Kidney epithelial cell (primary cell): ENCODE measurements at regions not wholly inside any gene's neighbourhood (a gene's known extent, or its start where the extent isn't known, plus 50 kb on each side); places are given as distances from the start of the nearest gene placed in this dataset.

ENCODE experiments used
- DNase-seq: peaks from one replicate; pipeline ENCODE4 v3.0.0-alpha.2; 2010; ENCODE audit warnings: low read depth
- H3K27me3 ChIP-seq: 2 replicates; pipeline ENCODE4 v1.6.0; 2011; ENCODE audit warnings: low read length; ENCODE audit not compliant: control insufficient read depth, insufficient read depth
- H3K36me3 ChIP-seq: 2 replicates; pipeline ENCODE4 v1.5.1; 2011; ENCODE audit warnings: low read length; ENCODE audit not compliant: control insufficient read depth, insufficient read depth
- H3K4me3 ChIP-seq: 2 replicates; pipeline ENCODE4 v1.5.1; 2011; ENCODE audit warnings: low read depth, mild to moderate bottlenecking, control low read depth, low read length
- TF ChIP-seq, protein P1 (sequence below): IDR thresholded peaks from 2 replicates; pipeline ENCODE4 v1.5.1; 2011; ENCODE audit warnings: mild to moderate bottlenecking, moderate library complexity, low read length, control low read depth, inconsistent platforms; ENCODE audit not compliant: insufficient read depth, poor library complexity, severe bottlenecking

DNA sequence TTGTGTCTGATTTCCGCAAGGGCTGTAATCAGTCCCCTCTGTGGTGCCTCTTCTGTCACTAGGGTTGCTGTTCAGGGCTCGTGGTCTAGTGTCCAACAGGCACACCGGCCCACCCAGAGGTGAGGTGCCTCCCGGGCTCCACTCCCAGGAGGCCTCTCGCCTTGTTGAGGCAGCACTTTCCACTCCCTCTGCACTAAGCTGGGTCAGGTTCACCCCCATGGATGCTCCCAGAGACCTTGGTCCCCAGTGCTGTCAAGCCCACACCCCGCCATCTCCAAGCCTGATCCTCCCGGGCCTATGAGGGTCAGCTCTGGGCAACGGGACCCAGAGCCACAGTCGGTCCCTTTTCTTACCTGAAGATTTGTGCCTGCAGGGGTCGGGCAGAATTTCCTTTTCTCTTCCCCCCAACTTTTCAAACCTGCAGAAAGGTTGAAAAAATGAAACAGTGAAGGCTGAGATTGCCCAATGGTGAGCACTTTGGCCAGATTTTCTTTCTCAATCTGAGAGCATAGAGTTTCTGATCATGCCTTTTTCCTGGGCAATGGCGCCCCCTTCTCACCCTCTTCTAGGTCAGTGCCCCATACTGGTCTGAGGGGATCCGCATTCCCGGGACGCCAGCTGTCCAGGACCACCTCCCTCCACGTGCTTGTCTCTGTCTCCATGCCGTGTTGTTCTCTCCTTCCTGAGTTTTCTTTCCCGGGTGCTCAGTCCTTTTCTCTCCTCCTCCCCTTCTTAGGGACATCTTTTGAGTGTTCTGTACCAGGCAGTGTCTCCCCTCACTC lies 148.0 kb downstream of the ASB1 start:
- no peaks in the 10 kb centered on the region for H3K36me3 ChIP-seq
- H3K4me3 ChIP-seq: no peak overlapping the region
- DNase-seq: no peak
- TF ChIP-seq, protein P1, sequence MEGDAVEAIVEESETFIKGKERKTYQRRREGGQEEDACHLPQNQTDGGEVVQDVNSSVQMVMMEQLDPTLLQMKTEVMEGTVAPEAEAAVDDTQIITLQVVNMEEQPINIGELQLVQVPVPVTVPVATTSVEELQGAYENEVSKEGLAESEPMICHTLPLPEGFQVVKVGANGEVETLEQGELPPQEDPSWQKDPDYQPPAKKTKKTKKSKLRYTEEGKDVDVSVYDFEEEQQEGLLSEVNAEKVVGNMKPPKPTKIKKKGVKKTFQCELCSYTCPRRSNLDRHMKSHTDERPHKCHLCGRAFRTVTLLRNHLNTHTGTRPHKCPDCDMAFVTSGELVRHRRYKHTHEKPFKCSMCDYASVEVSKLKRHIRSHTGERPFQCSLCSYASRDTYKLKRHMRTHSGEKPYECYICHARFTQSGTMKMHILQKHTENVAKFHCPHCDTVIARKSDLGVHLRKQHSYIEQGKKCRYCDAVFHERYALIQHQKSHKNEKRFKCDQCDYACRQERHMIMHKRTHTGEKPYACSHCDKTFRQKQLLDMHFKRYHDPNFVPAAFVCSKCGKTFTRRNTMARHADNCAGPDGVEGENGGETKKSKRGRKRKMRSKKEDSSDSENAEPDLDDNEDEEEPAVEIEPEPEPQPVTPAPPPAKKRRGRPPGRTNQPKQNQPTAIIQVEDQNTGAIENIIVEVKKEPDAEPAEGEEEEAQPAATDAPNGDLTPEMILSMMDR: no peak
- no peaks in the 10 kb centered on the region for H3K27me3 ChIP-seq

DNA sequence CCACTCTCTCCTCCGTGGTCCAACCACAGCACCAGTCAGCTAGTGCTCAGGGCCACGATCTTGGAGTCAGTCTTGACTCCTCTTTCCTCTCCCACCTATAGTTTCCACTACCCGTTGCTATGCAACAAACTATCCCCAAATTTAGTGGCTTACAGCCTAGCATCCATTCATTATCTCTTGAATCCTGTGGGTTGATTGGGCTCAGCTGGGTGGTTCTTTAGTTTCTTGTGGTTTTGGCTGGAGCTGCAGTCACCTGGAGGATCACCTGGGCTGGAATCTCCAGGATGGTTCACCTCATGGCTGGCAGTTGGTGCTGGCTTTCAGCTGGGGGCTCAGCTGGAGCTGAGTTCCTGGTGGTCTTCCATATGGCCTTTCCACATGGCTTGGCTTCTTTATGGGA lies 149.9 kb downstream of the ASB1 start:
- Histone ChIP-seq H3K36me3 (no peaks in the 10 kb centered on the region), H3K4me3 (no peak overlapping the region), H3K27me3 (no peaks in the 10 kb centered on the region)
- TF ChIP-seq, protein P1: no peak
- no peak for DNase-seq

DNA sequence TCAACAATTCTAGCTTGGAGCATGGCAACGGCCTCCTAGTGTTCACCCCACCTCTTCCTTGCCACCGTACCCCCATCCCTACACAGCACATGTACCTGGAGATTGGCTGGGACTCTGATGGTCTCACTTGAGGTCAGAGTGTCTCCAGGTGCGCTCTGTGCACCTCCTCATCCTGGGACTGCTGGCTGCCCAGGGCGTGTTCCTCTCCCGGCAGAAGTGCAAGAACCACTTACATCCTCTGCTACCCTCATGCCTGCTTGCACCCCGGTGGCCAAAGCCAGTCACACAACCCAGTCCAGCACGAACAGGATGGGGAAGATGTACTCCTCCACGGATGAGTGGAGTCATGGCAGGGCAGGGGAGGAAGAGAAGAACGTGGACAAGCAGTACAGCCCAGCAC lies 151.5 kb downstream of the ASB1 start:
- H3K4me3 ChIP-seq: no peak overlapping the region
- H3K36me3 ChIP-seq: no peaks in the 10 kb centered on the region
- DNase-seq: no peak
- no peaks in the 10 kb centered on the region for H3K27me3 ChIP-seq
- TF ChIP-seq, protein P1: no peak

DNA sequence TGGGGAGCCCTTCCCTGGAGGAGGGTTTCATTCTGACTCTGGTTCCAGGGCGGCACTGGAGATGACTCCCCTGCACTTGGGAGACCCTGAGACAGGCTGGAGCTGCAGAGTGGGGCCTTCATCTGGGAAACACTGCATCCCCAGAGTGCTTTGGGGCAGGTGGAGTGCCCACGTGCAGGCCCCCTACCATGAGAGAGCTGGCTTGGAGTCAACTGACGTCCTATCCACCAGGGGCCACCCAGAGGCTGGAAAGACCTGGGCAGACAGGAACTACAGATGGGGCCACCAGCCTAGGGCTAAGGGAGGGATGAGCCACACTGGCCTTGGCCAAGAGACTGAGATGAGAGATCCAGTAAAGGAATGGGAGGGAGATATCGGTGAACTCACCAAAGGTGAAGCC lies 153.8 kb downstream of the ASB1 start:
- Histone ChIP-seq H3K4me3 (no peak overlapping the region), H3K36me3 (no peaks in the 10 kb centered on the region), H3K27me3 (no peaks in the 10 kb centered on the region)
- TF ChIP-seq, protein P1: no peak
- DNase-seq: no peak

DNA sequence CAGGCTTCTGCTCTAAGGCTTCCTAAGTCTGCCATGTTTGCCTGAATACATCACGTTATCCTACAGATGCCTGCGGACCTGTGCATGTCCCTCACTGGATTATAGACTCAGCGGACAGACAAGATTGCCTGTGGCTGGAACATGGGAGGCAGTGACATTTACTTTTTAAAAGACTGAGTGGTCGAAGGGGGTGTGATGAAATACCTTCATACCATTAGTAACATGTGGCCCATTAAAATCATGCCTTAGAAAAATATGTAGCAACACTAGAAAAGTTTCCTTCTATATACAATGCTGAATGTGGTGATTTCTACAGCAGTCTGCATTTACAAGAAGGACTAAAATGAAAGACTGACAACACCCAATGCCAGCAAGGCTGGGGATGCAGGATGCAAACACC lies 154.4 kb downstream of the ASB1 start:
- TF ChIP-seq, protein P1: no peak
- H3K4me3 ChIP-seq: no peak overlapping the region
- DNase-seq: no peak
- no peaks in the 10 kb centered on the region for H3K27me3 ChIP-seq
- no peaks in the 10 kb centered on the region for H3K36me3 ChIP-seq

DNA sequence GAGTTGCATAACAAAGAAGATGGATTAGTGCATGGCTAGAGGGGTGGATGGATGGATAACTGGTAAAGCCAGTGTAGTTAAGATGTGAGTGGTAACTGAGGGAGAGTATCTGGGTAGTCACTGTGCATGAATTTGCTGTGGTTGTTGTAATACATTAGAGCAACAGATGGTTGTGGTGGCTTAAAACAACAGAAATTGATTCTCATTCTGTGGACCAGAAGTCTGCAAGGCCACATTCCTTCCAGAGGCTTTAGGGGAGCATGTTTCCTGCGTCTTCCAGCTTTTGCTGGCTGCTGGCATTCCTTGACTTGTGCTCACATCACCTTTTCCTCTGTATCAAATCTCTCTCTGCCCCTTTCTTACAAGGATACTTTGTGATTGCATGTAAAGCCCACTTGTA lies 155.4 kb downstream of the ASB1 start:
- H3K4me3 ChIP-seq: no peak overlapping the region
- TF ChIP-seq, protein P1: no peak
- H3K36me3 ChIP-seq: no peaks in the 10 kb centered on the region
- no peak for DNase-seq
- no peaks in the 10 kb centered on the region for H3K27me3 ChIP-seq
